Trophoblast cell (in vitro differentiated cells and primary cell): ENCODE measurements at regions not wholly inside any gene's neighbourhood (a gene's known extent, or its start where the extent isn't known, plus 50 kb on each side); places are given as distances from the start of the nearest gene placed in this dataset.

Experiments used
- DNase-seq, 2 donors: peaks; one replicate each; pipeline ENCODE4 v3.0.0-alpha.2; 2016
- H2AFZ ChIP-seq: 2 replicates; pipeline ENCODE4 v1.6.1; 2013; ENCODE audit warnings: low read length, moderate library complexity, mild to moderate bottlenecking; ENCODE audit not compliant: insufficient read depth, poor library complexity
- H2AK5ac ChIP-seq: 2 replicates; pipeline ENCODE4 v1.6.1; 2013; ENCODE audit warnings: mild to moderate bottlenecking, low read length
- H2BK120ac ChIP-seq: 2 replicates; pipeline ENCODE4 v1.6.1; 2013; ENCODE audit warnings: low read length, mild to moderate bottlenecking, moderate library complexity; ENCODE audit not compliant: insufficient read depth, poor library complexity
- H2BK12ac ChIP-seq: 2 replicates; pipeline ENCODE4 v1.6.1; 2013; ENCODE audit warnings: mild to moderate bottlenecking, low read length, moderate library complexity
- H2BK5ac ChIP-seq: 2 replicates; pipeline ENCODE4 v1.6.1; 2013; ENCODE audit warnings: low read length, low read depth, moderate library complexity, mild to moderate bottlenecking; ENCODE audit not compliant: poor library complexity
- H3K14ac ChIP-seq: 2 replicates; pipeline ENCODE4 v1.6.1; 2013; ENCODE audit warnings: mild to moderate bottlenecking, low read length
- H3K18ac ChIP-seq: 2 replicates; pipeline ENCODE4 v1.6.1; 2013; ENCODE audit warnings: mild to moderate bottlenecking, low read length
- H3K23ac ChIP-seq: 2 replicates; pipeline ENCODE4 v1.6.1; 2013; ENCODE audit warnings: low read length
- H3K27ac ChIP-seq: 2 replicates; pipeline ENCODE4 v1.5.1; 2013; ENCODE audit warnings: low read depth, mild to moderate bottlenecking, inconsistent platforms, low read length, moderate library complexity
- H3K27me3 ChIP-seq: 2 replicates; pipeline ENCODE4 v1.6.1; 2013; ENCODE audit warnings: inconsistent platforms, mild to moderate bottlenecking, low read length, moderate library complexity; ENCODE audit not compliant: insufficient read depth
- H3K36me3 ChIP-seq, 2 experiments: 1 replicate in 1 of 2; 2 replicates in 1 of 2; pipeline ENCODE4 v1.6.1; 2013; ENCODE audit warnings: low read length in 2 of 2, mild to moderate bottlenecking in 2 of 2, moderate library complexity in 1 of 2; ENCODE audit not compliant: insufficient read depth in 2 of 2, control insufficient read depth in 1 of 2
- H3K4ac ChIP-seq: 2 replicates; pipeline ENCODE4 v1.6.1; 2013; ENCODE audit warnings: low read depth, mild to moderate bottlenecking, low read length, moderate library complexity
- H3K4me1 ChIP-seq, 2 experiments: 1 replicate in 1 of 2; 2 replicates in 1 of 2; pipeline ENCODE4 v1.6.1; 2013; ENCODE audit warnings: low read length in 2 of 2, mild to moderate bottlenecking in 2 of 2, moderate library complexity in 1 of 2; ENCODE audit not compliant: insufficient read depth in 2 of 2, control insufficient read depth in 1 of 2
- H3K4me2 ChIP-seq: 2 replicates; pipeline ENCODE4 v1.6.1; 2013; ENCODE audit warnings: inconsistent platforms, mild to moderate bottlenecking, low read length, moderate library complexity
- H3K4me3 ChIP-seq: 2 replicates; pipeline ENCODE4 v1.5.1; 2013; ENCODE audit warnings: mild to moderate bottlenecking, low read depth, low read length, inconsistent platforms
- H3K79me1 ChIP-seq: one replicate; pipeline ENCODE4 v1.6.1; 2013; ENCODE audit warnings: low read length
- H3K79me2 ChIP-seq: 2 replicates; pipeline ENCODE4 v1.6.1; 2013; ENCODE audit warnings: low read length, mild to moderate bottlenecking; ENCODE audit not compliant: control insufficient read depth, insufficient read depth, poor library complexity
- H3K9ac ChIP-seq: 2 replicates; pipeline ENCODE4 v1.6.1; 2013; ENCODE audit warnings: mild to moderate bottlenecking, low read length
- H3K9me3 ChIP-seq: 2 replicates; pipeline ENCODE4 v1.6.1; 2013; ENCODE audit warnings: low read depth, mild to moderate bottlenecking, control low read depth, inconsistent platforms, low read length; ENCODE audit not compliant: insufficient read depth
- H4K12ac ChIP-seq: 2 replicates; pipeline ENCODE4 v1.6.1; 2013; ENCODE audit warnings: low read depth, mild to moderate bottlenecking, low read length, moderate library complexity
- H4K8ac ChIP-seq: 2 replicates; pipeline ENCODE4 v1.6.1; 2013; ENCODE audit warnings: low read depth, mild to moderate bottlenecking, low read length, moderate library complexity
- H4K91ac ChIP-seq: one replicate; pipeline ENCODE4 v1.6.1; 2013; ENCODE audit warnings: low read depth, mild to moderate bottlenecking, low read length, moderate library complexity
- WGBS: extraction: QIAGEN DNeasy Blood & Tissue Kit; methylation state at CpG from one replicate; pipeline ENCODE4 v1.1.7; 2013; ENCODE audit warnings: missing lambda C conversion rate; ENCODE audit not compliant: insufficient read length, insufficient coverage; ENCODE audit errors: extremely low coverage; 5-methylcytosine and 5-hydroxymethylcytosine counted together

GRCh38 chr18:55764386-55764785 lies 176.4 kb upstream of the TCF4 start:
- peaks cover 0 to 10% of the 10 kb centered on the region in 2 experiments for H3K4me1 ChIP-seq
- H3K9ac ChIP-seq, result no peak overlapping the region
- H3K4me2 ChIP-seq, result no peak overlapping the region
- no peak overlapping the region for H3K4me3 ChIP-seq
- peaks cover 5% of the 10 kb centered on the region for H3K79me1 ChIP-seq
- H2BK12ac ChIP-seq, result peak overlapping the region; percentile 87
- no peak overlapping the region for H2AFZ ChIP-seq
- no peaks in the 10 kb centered on the region for H3K36me3 ChIP-seq
- no peak overlapping the region for H2BK5ac ChIP-seq
- peak overlapping the region; percentile 55 for H3K18ac ChIP-seq
- no CpG with 5 or more reads among the region's 5 CpGs for WGBS
- peak overlapping the region; percentile 26 for H2BK120ac ChIP-seq
- H4K8ac ChIP-seq, result no peak overlapping the region
- H3K9me3 ChIP-seq, result no peaks in the 10 kb centered on the region
- no peak overlapping the region for H3K23ac ChIP-seq
- no peaks in the 10 kb centered on the region for H3K79me2 ChIP-seq
- peak overlapping the region; percentile 5 for H2AK5ac ChIP-seq
- no peak overlapping the region for H3K4ac ChIP-seq
- H3K27me3 ChIP-seq, result no peaks in the 10 kb centered on the region
- no peak overlapping the region for H4K12ac ChIP-seq
- peak overlapping the region; percentile 67 for H3K14ac ChIP-seq
- peak overlapping the region; percentile 1 for H3K27ac ChIP-seq
- peak overlapping the region; percentile 60 for H4K91ac ChIP-seq
- no peak for DNase-seq

- Histone ChIP-seq H3K9me3 (no peaks in the 10 kb centered on the region), H3K27me3 (no peaks in the 10 kb centered on the region), H3K14ac (no peak overlapping the region), H2AFZ (no peak overlapping the region), H3K9ac (no peak overlapping the region), H3K27ac (peak overlapping the region; percentile 1), H3K79me1 (peaks cover 5% of the 10 kb centered on the region), H3K4me2 (no peak overlapping the region), H2BK5ac (no peak overlapping the region), H3K23ac (no peak overlapping the region), H3K4ac (no peak overlapping the region), H2BK120ac (no peak overlapping the region), H2BK12ac (no peak overlapping the region), H3K4me1 (peaks cover 0 to 10% of the 10 kb centered on the region in 2 experiments), H2AK5ac (no peak overlapping the region), H3K79me2 (no peaks in the 10 kb centered on the region), H4K12ac (no peak overlapping the region), H3K4me3 (no peak overlapping the region), H3K36me3 (no peaks in the 10 kb centered on the region), H4K91ac (no peak overlapping the region), H3K18ac (no peak overlapping the region), H4K8ac (no peak overlapping the region)
- no CpG with 5 or more reads among the region's 4 CpGs for WGBS
- DNase-seq, result no peak
These were observed 175.8 kb upstream of the TCF4 start for GRCh38 chr18:55763805-55764204.

DNA sequence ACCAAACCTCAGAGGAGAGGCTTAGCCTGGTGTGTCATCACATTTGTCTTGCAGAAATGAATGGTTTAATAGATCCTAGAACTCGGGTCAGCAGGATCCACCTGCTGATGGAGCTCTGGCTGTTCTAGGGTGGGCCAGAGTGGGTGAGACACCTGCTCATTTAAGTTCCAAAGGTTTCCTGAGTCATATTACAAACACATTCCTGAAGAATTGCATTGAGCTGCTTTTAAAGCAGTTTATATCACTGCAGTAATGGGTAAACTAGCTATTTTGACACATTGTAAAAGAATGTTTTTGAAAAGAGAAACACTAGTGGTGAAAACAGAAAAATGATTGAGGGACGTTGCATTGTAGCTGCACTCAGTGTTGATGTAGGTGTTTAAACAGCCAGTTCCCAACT lies 175.3 kb upstream of the TCF4 start:
- no peak overlapping the region for H2BK12ac ChIP-seq
- H3K4me3 ChIP-seq, result no peak overlapping the region
- peak in 1 of 2 donors; percentile 39 for DNase-seq
- H3K27me3 ChIP-seq, result no peaks in the 10 kb centered on the region
- H3K36me3 ChIP-seq, result no peaks in the 10 kb centered on the region
- H2BK5ac ChIP-seq, result no peak overlapping the region
- no peak overlapping the region for H4K91ac ChIP-seq
- no peak overlapping the region for H3K27ac ChIP-seq
- WGBS, result no CpG with 5 or more reads among the region's 2 CpGs
- no peak overlapping the region for H4K8ac ChIP-seq
- H3K79me2 ChIP-seq, result no peaks in the 10 kb centered on the region
- peaks cover 0 to 10% of the 10 kb centered on the region in 2 experiments for H3K4me1 ChIP-seq
- no peak overlapping the region for H3K9ac ChIP-seq
- H3K23ac ChIP-seq, result no peak overlapping the region
- no peak overlapping the region for H2AK5ac ChIP-seq
- H2BK120ac ChIP-seq, result no peak overlapping the region
- no peak overlapping the region for H3K18ac ChIP-seq
- H3K9me3 ChIP-seq, result no peaks in the 10 kb centered on the region
- peaks cover 5% of the 10 kb centered on the region for H3K79me1 ChIP-seq
- H2AFZ ChIP-seq, result no peak overlapping the region
- H4K12ac ChIP-seq, result no peak overlapping the region
- H3K14ac ChIP-seq, result no peak overlapping the region
- H3K4me2 ChIP-seq, result no peak overlapping the region
- no peak overlapping the region for H3K4ac ChIP-seq

- no CpG with 5 or more reads among the region's 3 CpGs for WGBS
- H2AFZ ChIP-seq, result no peak overlapping the region
These were observed 174.4 kb upstream of the TCF4 start for GRCh38 chr18:55762424-55762823.

More at GRCh38 chr18:55762424-55762823, 174.4 kb upstream of the TCF4 start:
- Histone ChIP-seq H3K79me2 (no peaks in the 10 kb centered on the region), H3K27ac (peak overlapping the region; percentile 23), H3K18ac (no peak overlapping the region), H4K8ac (no peak overlapping the region), H3K14ac (no peak overlapping the region), H4K12ac (no peak overlapping the region), H3K27me3 (no peaks in the 10 kb centered on the region), H2BK5ac (no peak overlapping the region), H3K4me2 (no peak overlapping the region), H2BK120ac (no peak overlapping the region), H2BK12ac (no peak overlapping the region), H3K36me3 (no peaks in the 10 kb centered on the region), H3K4me1 (peaks cover 0 to 6% of the 10 kb centered on the region in 2 experiments), H3K79me1 (peaks cover 5% of the 10 kb centered on the region), H3K4me3 (no peak overlapping the region), H3K9me3 (no peaks in the 10 kb centered on the region), H2AK5ac (no peak overlapping the region), H3K4ac (no peak overlapping the region), H3K23ac (no peak overlapping the region), H3K9ac (no peak overlapping the region), H4K91ac (no peak overlapping the region)
- no peak for DNase-seq
